OCI-LY7 (cell line): ENCODE measurements at regions not wholly inside any gene's neighbourhood (a gene's known extent, or its start where the extent isn't known, plus 50 kb on each side); places are given as distances from the start of the nearest gene placed in this dataset.

Experiments used
- BruUV-seq: library from RNA; stranded (reverse); fragments of 400-500 nt; replicated peaks from 2 replicates; lab custom pipeline; 2021; lab: Mats Ljungman, UMichigan
- CTCF ChIA-PET: fragments of 300-600 bp; sonication (Branson Sonifier 250); formaldehyde crosslinking; loops from one replicate; lab custom pipeline; 2022; ENCODE audit warnings: antibody characterized with exemption; ENCODE audit not compliant: unreplicated experiment; lab: Charles Lee
- POLR2A ChIA-PET: fragments of 300-600 bp; sonication (Branson Sonifier 250); formaldehyde crosslinking; loops from one replicate; lab custom pipeline; 2022; ENCODE audit warnings: antibody characterized with exemption; lab: Charles Lee
- DNase-seq: peaks from one replicate; pipeline ENCODE4 v3.0.0-alpha.2; 2015; ENCODE audit warnings: low spot score
- H2AFZ ChIP-seq: fragments of 200-600 bp; sonication (generic), shearing (Covaris generic); 2 replicates; pipeline ENCODE4 v1.6.1; 2014; ENCODE audit warnings: mild to moderate bottlenecking, antibody characterized with exemption, low read length, moderate library complexity
- H3K27ac ChIP-seq: fragments of 200-600 bp; sonication (generic); 2 replicates; pipeline ENCODE4 v1.5.1; 2014; ENCODE audit warnings: mixed run types, low read depth, mild to moderate bottlenecking, moderate library complexity, low read length, inconsistent platforms; ENCODE audit not compliant: poor library complexity, severe bottlenecking
- H3K36me3 ChIP-seq: fragments of 200-600 bp; sonication (generic); 2 replicates; pipeline ENCODE4 v1.6.1; 2014; ENCODE audit warnings: mild to moderate bottlenecking, antibody characterized with exemption, low read length, moderate library complexity, mixed read lengths; ENCODE audit not compliant: insufficient read depth
- H3K4me1 ChIP-seq: fragments of 200-600 bp; sonication (generic); 2 replicates; pipeline ENCODE4 v1.5.1; 2014; ENCODE audit warnings: mild to moderate bottlenecking, low read length; ENCODE audit not compliant: insufficient read depth, poor library complexity, severe bottlenecking
- H3K4me2 ChIP-seq: fragments of 200-600 bp; sonication (generic); 2 replicates; pipeline ENCODE4 v1.6.1; 2014; ENCODE audit warnings: mild to moderate bottlenecking, low read length
- H3K4me3 ChIP-seq: fragments of 200-600 bp; sonication (generic); 2 replicates; pipeline ENCODE4 v1.5.1; 2014; ENCODE audit warnings: mild to moderate bottlenecking, low read depth, low read length; ENCODE audit not compliant: poor library complexity, severe bottlenecking
- H3K79me2 ChIP-seq: fragments of 200-600 bp; sonication (generic); 2 replicates; pipeline ENCODE4 v1.6.1; 2016; ENCODE audit warnings: low read depth, mild to moderate bottlenecking, low read length, moderate library complexity, mixed read lengths; ENCODE audit not compliant: insufficient read depth
- H3K9me2 ChIP-seq: fragments of 200-600 bp; sonication (generic); 2 replicates; pipeline ENCODE4 v1.6.1; 2016; ENCODE audit warnings: mild to moderate bottlenecking, low read length, mixed read lengths; ENCODE audit not compliant: insufficient read depth
- H3K9me3 ChIP-seq: fragments of 200-600 bp; sonication (generic); 2 replicates; pipeline ENCODE4 v1.6.1; 2014; ENCODE audit warnings: mild to moderate bottlenecking, mixed run types, low read length, mixed read lengths
- H4K20me1 ChIP-seq: fragments of 200-600 bp; sonication (generic); 2 replicates; pipeline ENCODE4 v1.6.1; 2014; ENCODE audit warnings: mild to moderate bottlenecking, antibody characterized with exemption, low read length, moderate library complexity, mixed read lengths; ENCODE audit not compliant: insufficient read depth
- EZH2phosphoT487 ChIP-seq: fragments of 200-600 bp; sonication (generic); IDR thresholded peaks from 2 replicates; pipeline ENCODE4 v1.6.1; 2018; ENCODE audit warnings: low read depth, borderline replicate concordance, mild to moderate bottlenecking, mixed run types, antibody characterized with exemption, low read length, moderate library complexity, mixed read lengths
- intact Hi-C: fragments of 100-400 bp; cut with micrococcal nuclease; formaldehyde crosslinking; loops from one replicate; pipeline ENCODE4 v1.10.0; 2022; ENCODE audit not compliant: unreplicated experiment
- TF ChIP-seq, protein P1 (sequence below): fragments of 200-600 bp; sonication (generic); conservative IDR thresholded peaks from 2 replicates; pipeline ENCODE4 v1.5.1; 2014; ENCODE audit warnings: mild to moderate bottlenecking, antibody characterized with exemption, low read length, moderate library complexity, mixed read lengths

DNA sequence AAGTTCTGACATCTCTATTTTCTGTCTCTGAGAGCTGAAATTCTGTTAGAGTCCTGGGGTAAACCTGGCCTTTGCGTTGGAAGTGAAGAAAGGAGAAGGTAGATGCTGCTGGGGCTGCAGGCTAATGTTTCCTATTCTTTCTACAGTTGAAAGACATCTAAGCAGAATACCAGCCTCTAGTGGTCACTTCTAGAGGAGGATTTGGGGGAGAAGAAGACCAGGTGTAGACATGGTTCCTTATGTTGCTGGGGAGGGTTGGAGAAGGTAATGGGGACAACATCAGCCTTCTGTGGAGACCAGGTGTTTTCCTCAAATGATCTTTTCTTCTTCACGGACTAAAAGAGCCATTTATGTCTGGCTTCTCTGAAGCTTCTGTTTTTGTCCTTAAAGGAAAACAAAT lies 62.6 kb downstream of the BTBD3 start:
- no peak for DNase-seq
- Histone ChIP-seq H4K20me1 (no peaks in the 10 kb centered on the region), H3K36me3 (no peaks in the 10 kb centered on the region), H3K79me2 (no peaks in the 10 kb centered on the region), H2AFZ (no peak overlapping the region), H3K9me2 (no peaks in the 10 kb centered on the region), H3K4me2 (no peak overlapping the region), H3K27ac (no peak overlapping the region), H3K9me3 (no peaks in the 10 kb centered on the region), H3K4me3 (no peak overlapping the region), H3K4me1 (no peaks in the 10 kb centered on the region)
- POLR2A ChIA-PET = no interaction called here
- intact Hi-C loops = no loop called here
- CTCF ChIA-PET = no interaction called here
- no TSS peak for BruUV-seq
- no peak for TF ChIP-seq EZH2phosphoT487
- TF ChIP-seq, protein P1, sequence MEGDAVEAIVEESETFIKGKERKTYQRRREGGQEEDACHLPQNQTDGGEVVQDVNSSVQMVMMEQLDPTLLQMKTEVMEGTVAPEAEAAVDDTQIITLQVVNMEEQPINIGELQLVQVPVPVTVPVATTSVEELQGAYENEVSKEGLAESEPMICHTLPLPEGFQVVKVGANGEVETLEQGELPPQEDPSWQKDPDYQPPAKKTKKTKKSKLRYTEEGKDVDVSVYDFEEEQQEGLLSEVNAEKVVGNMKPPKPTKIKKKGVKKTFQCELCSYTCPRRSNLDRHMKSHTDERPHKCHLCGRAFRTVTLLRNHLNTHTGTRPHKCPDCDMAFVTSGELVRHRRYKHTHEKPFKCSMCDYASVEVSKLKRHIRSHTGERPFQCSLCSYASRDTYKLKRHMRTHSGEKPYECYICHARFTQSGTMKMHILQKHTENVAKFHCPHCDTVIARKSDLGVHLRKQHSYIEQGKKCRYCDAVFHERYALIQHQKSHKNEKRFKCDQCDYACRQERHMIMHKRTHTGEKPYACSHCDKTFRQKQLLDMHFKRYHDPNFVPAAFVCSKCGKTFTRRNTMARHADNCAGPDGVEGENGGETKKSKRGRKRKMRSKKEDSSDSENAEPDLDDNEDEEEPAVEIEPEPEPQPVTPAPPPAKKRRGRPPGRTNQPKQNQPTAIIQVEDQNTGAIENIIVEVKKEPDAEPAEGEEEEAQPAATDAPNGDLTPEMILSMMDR = no peak

DNA sequence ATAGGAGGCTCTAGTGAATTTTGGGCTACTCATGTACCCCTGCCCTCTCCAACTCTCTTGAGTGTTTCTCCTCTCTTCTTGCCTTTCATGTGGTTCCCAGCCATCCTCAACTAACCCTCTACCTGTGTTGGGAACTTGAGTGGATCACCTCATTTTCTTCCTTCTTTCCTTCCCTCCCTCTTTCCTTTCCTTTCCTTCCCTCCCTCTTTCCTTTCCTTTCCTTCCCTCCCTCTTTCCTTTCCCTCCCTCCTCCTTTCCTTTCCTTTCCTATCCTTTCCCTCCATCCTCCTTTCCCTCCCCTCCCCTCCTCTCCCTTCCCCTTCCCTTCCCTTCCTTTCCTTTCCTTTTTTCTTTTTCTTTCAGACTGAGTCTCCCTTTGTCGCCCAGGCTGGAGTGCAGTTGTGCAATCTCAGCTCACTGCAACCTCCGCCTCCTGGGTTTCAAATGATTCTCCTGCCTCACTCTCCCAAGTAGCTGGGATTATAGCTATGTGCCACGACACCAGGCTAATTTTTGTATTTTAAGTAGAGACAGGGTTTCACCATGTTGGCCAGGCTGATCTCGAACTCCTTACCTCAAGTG lies 63.8 kb downstream of the BTBD3 start:
- POLR2A ChIA-PET = no interaction called here
- Histone ChIP-seq H3K36me3 (no peaks in the 10 kb centered on the region), H3K27ac (no peak overlapping the region), H4K20me1 (no peaks in the 10 kb centered on the region), H3K9me2 (no peaks in the 10 kb centered on the region), H3K4me3 (no peak overlapping the region), H3K4me2 (no peak overlapping the region), H3K79me2 (no peaks in the 10 kb centered on the region), H3K9me3 (no peaks in the 10 kb centered on the region), H3K4me1 (no peaks in the 10 kb centered on the region), H2AFZ (no peak overlapping the region)
- CTCF ChIA-PET = no interaction called here
- no peak for TF ChIP-seq EZH2phosphoT487
- TF ChIP-seq, protein P1 = no peak
- intact Hi-C loops = no loop called here
- BruUV-seq = no TSS peak
- DNase-seq = no peak

GRCh38 chr20:11982289-11982954 lies 64.7 kb downstream of the BTBD3 start:
- BruUV-seq = no TSS peak
- intact Hi-C loops = no loop called here

More at GRCh38 chr20:11982289-11982954, 64.7 kb downstream of the BTBD3 start:
- Histone ChIP-seq H3K4me2 (no peak overlapping the region), H3K36me3 (no peaks in the 10 kb centered on the region), H2AFZ (no peak overlapping the region), H3K4me1 (no peaks in the 10 kb centered on the region), H3K4me3 (no peak overlapping the region), H3K9me3 (no peaks in the 10 kb centered on the region), H3K79me2 (no peaks in the 10 kb centered on the region), H4K20me1 (no peaks in the 10 kb centered on the region), H3K9me2 (no peaks in the 10 kb centered on the region), H3K27ac (no peak overlapping the region)
- ChIA-PET POLR2A (no interaction called here), CTCF (no interaction called here)
- no peak for TF ChIP-seq EZH2phosphoT487
- TF ChIP-seq, protein P1 = no peak
- DNase-seq = no peak
